ENCODE measurements at regions not wholly inside any gene's neighbourhood (a gene's known extent, or its start where the extent isn't known, plus 50 kb on each side); places are given as distances from the start of the nearest gene placed in this dataset.

- Histone ChIP-seq H3K36me3 (ENCODE audit: control insufficient read depth, insufficient read depth, low read length) (no peaks in the 10 kb centered on the region), H4K20me1 (ENCODE audit: control insufficient read depth, extremely low read depth, insufficient read depth, low read length) (no peaks in the 10 kb centered on the region), H3K4me2 (ENCODE audit: extremely low read depth, insufficient read depth, low read length) (no peak overlapping the region), H3K27ac (ENCODE audit: insufficient read depth, low read length) (no peak overlapping the region), H3K4me3 (replicated peaks in 1 of 4; ENCODE audit: control extremely low read depth in 1 of 4, insufficient read depth in 1 of 4, low read depth in 3 of 4, low read length in 4 of 4) (no peak overlapping the region), H3K79me2 (ENCODE audit: control insufficient read depth, insufficient read depth, low read length) (no peaks in the 10 kb centered on the region), H3K4me1 (ENCODE audit: control insufficient read depth, extremely low read depth, insufficient read depth, low read length) (no peaks in the 10 kb centered on the region), H2AFZ (ENCODE audit: low read length) (no peak overlapping the region), H3K9me3 (ENCODE audit: control insufficient read depth, insufficient read depth, low read depth, low read length) (no peaks in the 10 kb centered on the region), H3K27me3 (ENCODE audit: control insufficient read depth, insufficient read depth, low read length) (no peaks in the 10 kb centered on the region), H3K9ac (ENCODE audit: insufficient read depth, low read length) (no peak overlapping the region)
- no peak for TF ChIP-seq CTCF (conservative IDR thresholded peaks at IDR 0.05 in 1 of 2, IDR thresholded peaks at IDR 0.05 in 1 of 2; ENCODE audit: low read depth in 1 of 2, low read length in 2 of 2)
- no peak for TF ChIP-seq EZH2 (IDR thresholded peaks at IDR 0.05; ENCODE audit: low read length, missing control alignments)
- DNase-seq (ENCODE audit: low read depth in 2 of 2): peak in 1 of 2 donors; percentile 13
These were observed 228.3 kb upstream of the NPVF start for GRCh38 chr7:25456467-25457171.

GRCh38 chr7:25459057-25459456 lies 230.8 kb upstream of the NPVF start:
- Histone ChIP-seq H3K79me2 (ENCODE audit: control insufficient read depth, insufficient read depth, low read length) (no peaks in the 10 kb centered on the region), H3K4me2 (ENCODE audit: extremely low read depth, insufficient read depth, low read length) (no peak overlapping the region), H3K27ac (ENCODE audit: insufficient read depth, low read length) (no peak overlapping the region), H3K4me1 (ENCODE audit: control insufficient read depth, extremely low read depth, insufficient read depth, low read length) (no peaks in the 10 kb centered on the region), H3K9ac (ENCODE audit: insufficient read depth, low read length) (no peak overlapping the region), H3K27me3 (ENCODE audit: control insufficient read depth, insufficient read depth, low read length) (no peaks in the 10 kb centered on the region), H3K9me3 (ENCODE audit: control insufficient read depth, insufficient read depth, low read depth, low read length) (no peaks in the 10 kb centered on the region), H3K36me3 (ENCODE audit: control insufficient read depth, insufficient read depth, low read length) (no peaks in the 10 kb centered on the region), H3K4me3 (replicated peaks in 1 of 4; ENCODE audit: control extremely low read depth in 1 of 4, insufficient read depth in 1 of 4, low read depth in 3 of 4, low read length in 4 of 4) (no peak overlapping the region), H4K20me1 (ENCODE audit: control insufficient read depth, extremely low read depth, insufficient read depth, low read length) (no peaks in the 10 kb centered on the region), H2AFZ (ENCODE audit: low read length) (no peak overlapping the region)
- DNase-seq (ENCODE audit: low read depth in 2 of 2): no peak
- TF ChIP-seq CTCF (conservative IDR thresholded peaks at IDR 0.05 in 1 of 2, IDR thresholded peaks at IDR 0.05 in 1 of 2; ENCODE audit: low read depth in 1 of 2, low read length in 2 of 2) (no peak), EZH2 (IDR thresholded peaks at IDR 0.05; ENCODE audit: low read length, missing control alignments) (no peak)

- H3K4me2 ChIP-seq (ENCODE audit: extremely low read depth, insufficient read depth, low read length): no peak overlapping the region
- H3K79me2 ChIP-seq (ENCODE audit: control insufficient read depth, insufficient read depth, low read length): no peaks in the 10 kb centered on the region
- H2AFZ ChIP-seq (ENCODE audit: low read length): no peak overlapping the region
- H3K4me3 ChIP-seq (replicated peaks in 1 of 4; ENCODE audit: control extremely low read depth in 1 of 4, insufficient read depth in 1 of 4, low read depth in 3 of 4, low read length in 4 of 4): no peak overlapping the region
- no peaks in the 10 kb centered on the region for H3K9me3 ChIP-seq (ENCODE audit: control insufficient read depth, insufficient read depth, low read depth, low read length)
- no peak overlapping the region for H3K27ac ChIP-seq (ENCODE audit: insufficient read depth, low read length)
- H3K36me3 ChIP-seq (ENCODE audit: control insufficient read depth, insufficient read depth, low read length): no peaks in the 10 kb centered on the region
- H3K4me1 ChIP-seq (ENCODE audit: control insufficient read depth, extremely low read depth, insufficient read depth, low read length): no peaks in the 10 kb centered on the region
- H3K27me3 ChIP-seq (ENCODE audit: control insufficient read depth, insufficient read depth, low read length): no peaks in the 10 kb centered on the region
- H4K20me1 ChIP-seq (ENCODE audit: control insufficient read depth, extremely low read depth, insufficient read depth, low read length): no peaks in the 10 kb centered on the region
- TF ChIP-seq EZH2 (IDR thresholded peaks at IDR 0.05; ENCODE audit: low read length, missing control alignments) (no peak), CTCF (conservative IDR thresholded peaks at IDR 0.05 in 1 of 2, IDR thresholded peaks at IDR 0.05 in 1 of 2; ENCODE audit: low read depth in 1 of 2, low read length in 2 of 2) (no peak)
- DNase-seq (ENCODE audit: low read depth in 2 of 2): no peak
- H3K9ac ChIP-seq (ENCODE audit: insufficient read depth, low read length): no peak overlapping the region
These were observed 232.1 kb upstream of the NPVF start for GRCh38 chr7:25460433-25460832.
